DMS114 treated with DMSO at 0.1 percent for 48 hours (cell line): ENCODE measurements at regions not wholly inside any gene's neighbourhood (a gene's known extent, or its start where the extent isn't known, plus 50 kb on each side); places are given as distances from the start of the nearest gene placed in this dataset.
"Not testable (repeated sequence)": the region's sequence is repeated elsewhere in the genome, so short reads cannot be mapped to it uniquely, and the experiment has no call there.

Experiments
- DNase-seq: peaks from one replicate; lab custom pipeline; 2025; ENCODE audit not compliant: unreplicated experiment; lab: John Stamatoyannopoulos, UW

DNA sequence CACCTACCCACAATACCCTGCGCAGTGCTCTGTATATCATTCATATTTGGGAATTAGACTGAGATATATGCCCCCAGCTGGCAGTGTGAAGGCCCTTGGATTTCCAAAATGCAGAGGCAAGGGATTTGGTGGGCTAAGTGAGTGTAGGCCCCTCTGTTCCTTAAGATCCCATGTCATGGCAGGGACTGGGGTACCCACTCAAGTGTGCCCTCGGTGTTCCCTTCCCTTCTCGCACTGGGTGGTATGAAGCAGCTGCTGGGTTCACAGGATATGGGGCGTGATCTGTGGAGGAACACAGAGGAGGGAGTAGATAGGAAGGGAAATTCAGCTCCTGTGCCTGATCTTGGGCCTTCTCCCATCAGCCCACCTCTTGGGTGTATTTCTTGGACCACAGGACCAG is 63.1 kb upstream of the VASH1 start:
- no peak for DNase-seq

DNA sequence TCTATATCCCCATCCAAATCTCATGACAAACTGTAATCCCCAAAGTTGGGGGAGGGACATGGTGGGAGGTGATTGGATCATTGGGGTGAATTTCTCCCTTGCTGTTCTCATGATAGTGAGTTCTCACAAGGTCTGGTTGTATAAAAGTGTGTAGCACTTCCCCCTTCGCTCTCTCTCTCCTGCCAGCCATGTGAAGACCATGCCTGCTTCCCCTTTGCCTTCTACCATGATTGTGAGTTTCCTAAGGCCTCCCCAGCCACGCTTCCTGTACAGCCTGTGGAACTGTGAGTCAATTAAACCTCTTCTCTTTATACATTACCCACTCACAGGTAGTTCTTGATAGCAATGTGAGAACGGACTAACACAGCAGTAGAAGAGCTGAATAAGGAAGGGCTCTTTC is 62.6 kb upstream of the VASH1 start:
- DNase-seq, result no peak

DNA sequence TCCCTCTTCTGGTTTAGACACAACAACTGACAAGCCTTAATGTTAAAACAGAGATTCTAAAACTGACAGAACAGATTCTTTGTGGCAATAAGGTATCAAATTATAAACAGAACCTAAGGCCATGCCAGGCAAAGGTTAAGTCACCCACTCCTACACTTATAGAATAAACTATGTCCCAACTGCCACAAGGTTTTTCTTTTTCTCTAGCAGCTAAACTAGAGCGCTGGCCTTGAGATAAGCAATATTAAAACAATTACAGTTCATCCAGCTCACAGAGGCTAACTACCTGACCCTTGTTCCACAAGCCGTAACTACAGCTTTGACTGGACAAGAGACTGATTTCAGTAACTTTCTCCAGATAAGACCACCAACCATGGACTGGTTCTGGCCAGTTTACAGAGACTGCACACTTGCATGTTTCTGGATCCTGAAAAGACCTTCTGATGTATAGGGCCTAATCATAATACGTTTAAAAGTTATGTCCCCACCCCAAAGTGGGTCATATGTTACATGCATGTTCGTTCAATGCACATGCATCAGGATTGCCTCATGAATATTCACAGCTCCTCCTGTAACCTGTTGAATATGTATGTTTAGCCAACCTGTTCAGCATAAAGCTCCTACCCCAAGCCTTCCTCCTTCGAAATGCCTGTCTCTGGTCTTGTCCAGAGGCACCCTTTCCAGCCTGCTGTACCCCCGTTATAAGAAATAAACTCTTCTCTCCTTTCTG is 61.9 kb upstream of the VASH1 start:
- no peak for DNase-seq

DNA sequence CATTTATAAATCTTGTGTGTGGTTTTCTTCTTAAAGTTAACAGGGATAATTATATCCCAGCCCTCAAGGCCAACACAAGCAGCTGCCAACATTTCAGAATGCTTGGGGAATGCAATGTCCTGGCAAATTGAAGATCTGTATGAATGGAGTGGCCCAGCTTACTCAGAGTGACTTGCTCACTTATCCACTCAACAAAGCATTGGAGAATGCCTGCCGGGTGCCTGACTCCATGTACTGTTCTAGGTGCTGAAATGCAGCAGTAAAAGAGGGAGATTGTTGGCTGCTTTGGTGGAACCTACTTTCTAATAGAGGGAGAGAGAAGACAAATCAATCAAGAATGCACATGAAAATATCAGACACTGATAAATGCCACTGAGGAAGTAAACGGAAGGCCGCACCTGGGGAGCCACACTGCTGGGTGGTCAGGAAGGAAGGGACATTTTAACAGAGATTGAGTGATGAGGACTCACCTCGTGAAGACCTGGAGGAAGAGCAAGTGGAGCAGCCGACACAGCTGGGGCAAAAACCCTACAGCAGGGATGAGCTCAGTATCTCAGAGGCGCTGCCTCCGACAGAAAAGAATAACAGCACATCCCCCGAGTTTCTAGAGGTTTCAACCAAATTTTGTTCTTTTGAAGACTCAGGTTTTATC is 61.2 kb upstream of the VASH1 start:
- DNase-seq, result no peak

DNA sequence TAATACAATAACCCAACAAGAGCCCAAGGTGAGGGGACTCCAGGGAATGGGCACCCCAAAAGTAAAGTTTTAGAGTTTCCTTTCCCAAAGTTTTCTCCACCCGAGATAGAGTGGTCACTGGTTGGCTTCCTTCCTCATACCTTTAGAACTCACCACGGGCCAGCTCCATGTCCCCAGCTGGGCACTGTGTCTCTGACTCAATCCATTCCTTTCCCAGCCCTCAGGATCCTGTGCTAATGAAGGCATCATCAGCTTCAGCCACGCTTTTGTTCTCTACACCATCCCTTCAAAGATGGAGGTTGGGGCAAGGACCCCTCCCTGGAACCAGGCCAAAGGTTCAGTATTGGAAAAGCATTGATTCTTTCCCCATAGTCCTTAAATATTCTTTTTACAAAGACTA is 59.8 kb upstream of the VASH1 start:
- no peak for DNase-seq

DNA sequence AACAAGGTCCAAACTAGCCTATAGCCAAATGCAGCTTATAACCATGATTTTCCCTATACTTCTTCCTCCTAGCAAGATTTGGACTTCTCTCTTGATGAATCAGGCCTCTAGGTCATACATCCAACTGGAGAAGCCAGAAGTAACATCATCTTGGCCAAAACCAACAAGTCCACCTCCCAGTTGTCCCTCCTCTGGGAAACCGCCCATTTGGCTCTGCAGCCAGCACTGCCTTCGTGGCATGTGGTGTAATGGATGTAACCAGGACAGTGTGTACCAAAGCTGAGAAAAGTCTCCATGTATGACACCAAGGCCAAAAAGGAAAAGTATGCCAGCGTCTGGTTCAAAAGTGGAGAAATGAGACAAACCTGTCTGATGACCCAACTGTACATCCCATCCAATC is 59.3 kb upstream of the VASH1 start:
- DNase-seq, result no peak

DNA sequence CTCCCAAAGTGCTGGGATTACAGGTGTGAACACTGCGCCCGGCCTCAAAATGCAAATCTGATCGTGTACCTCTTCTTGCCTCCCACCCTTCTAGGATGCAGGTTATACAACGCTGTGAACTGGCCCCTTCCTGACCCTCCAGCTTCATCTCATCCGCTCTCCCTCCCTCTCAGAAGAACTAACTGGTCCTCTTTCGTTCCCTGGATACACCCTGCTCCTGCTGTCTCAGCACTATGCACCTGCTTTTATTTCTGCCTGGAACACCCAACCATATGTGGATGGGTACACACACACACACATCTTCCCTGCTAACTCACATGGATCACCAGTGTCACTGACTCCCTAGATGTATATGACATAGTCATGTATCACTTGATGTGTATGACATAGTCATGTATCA is 56.1 kb upstream of the VASH1 start:
- DNase-seq, result no peak

DNA sequence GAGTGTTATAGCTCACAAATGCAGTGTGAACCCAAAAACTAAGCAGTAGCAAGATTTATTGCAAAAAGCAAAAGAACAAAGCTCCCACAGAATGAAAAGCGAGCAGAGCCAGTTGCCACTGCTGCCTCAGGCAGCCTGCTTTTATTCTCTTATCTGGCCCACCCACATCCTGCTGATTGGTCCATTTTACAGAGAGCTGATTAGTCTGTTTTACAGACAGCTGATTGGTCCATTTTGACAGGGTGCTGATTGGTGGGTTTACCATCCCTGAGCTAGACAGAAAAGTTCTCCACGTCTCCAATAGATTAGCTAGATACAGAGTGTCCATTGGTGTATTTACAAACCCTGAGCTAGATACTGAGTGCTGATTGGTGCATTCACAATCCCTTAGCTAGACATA is 55.1 kb upstream of the VASH1 start:
- DNase-seq, result not testable (repeated sequence)

DNA sequence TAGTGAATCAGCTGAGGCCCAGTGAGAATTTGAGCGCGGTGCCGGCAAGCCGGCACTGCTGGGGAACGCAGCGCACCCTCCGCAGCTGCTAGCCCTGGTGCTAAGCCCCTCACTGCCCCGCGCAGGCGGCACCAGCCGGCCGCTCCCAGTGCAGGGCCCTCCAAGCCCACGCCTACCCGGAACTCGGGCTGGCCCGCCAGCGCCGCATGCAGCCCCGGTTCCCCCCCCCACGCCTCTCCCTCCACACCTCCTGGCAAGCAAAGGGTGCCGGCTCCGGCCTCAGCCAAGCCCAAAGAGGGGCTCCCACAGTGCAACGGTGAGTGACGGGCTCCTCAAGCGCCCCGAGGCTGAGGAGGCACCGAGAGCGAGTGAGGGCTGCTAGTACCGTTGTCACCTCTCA is 54.5 kb upstream of the VASH1 start:
- no peak for DNase-seq

DNA sequence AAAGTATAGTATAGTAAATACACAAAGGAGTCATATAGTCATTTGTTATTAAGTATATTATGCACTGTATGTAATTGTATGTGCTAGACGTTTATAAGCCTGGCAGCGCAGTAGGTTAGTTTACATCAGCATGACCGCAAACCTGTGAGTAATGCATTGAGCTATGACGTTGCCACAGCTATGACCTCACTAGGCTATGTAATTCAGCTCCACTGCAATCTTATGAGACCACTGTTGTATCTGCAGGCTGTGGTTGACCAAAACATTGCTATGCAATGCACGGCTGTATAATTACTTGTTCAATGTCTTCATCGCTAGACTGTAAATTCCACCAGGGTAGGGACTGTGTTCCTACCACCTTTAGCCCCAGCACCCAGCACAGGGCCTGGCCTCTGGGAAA is 53.2 kb upstream of the VASH1 start:
- DNase-seq, result no peak

DNA sequence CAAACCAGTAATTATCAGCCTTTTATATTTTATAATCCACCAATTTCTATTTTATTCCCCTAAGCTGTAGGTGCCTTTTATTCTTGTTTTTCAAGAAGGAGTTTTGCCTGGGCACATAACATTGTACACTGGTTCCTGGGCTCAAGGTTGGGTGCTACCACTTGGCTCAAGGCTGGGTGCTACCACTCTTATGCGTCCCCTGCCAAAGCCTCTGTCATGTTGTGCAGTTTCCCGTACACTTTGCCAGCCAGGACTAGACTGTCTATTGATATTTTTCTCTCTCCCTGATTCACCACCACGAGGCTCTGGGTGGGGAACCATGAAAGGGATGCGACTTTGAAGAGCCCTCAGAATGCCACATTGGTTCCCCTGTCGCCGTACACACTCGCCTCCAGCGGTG is 52.5 kb upstream of the VASH1 start:
- DNase-seq, result no peak

DNA sequence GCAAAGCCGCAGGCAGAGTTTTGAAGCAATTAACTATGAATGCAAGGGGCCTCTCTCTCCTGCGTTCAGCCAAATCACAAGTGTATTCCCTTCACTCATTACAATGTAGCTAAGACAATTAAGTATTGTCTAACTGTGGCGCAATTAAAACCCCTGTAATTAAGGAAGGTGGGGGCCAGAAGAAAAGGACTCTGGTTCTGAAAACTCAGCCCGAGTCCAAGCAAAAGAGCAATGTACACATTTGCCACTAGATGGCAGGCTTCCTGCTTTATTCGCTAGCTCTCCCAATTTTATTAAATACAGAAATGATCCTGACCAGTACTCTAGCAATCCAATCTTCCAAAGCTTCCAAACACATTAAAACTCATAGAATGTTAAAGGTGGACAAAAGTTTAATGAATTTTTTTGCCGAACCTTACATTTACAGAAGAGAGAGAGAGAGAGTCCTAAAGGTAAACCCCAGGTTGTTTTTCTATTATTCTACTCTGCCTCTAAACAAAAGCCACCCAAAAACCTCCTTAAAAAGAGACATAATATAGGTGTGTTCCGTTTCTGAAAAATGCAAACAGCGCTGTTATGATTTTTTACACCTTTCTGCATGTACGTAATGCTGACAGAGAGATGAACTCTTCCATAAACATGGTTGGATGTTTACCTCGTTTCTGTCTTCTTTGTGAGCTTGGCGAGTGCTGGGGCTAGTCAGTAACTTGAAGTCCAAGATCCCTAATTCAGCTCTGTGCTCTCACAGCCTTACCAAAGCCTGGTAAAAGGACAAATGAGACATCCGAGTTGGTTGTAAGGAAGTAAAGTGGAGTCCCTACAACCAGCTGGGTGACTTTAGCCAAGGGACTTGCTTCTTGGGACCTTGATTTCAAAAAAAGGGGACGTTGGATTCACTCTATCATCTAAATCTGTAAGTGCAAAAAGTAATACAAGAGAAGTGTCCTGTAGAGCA is 50.9 kb upstream of the VASH1 start:
- DNase-seq, result peak; percentile 16
